SK-N-SH (cell line): ENCODE measurements at regions not wholly inside any gene's neighbourhood (a gene's known extent, or its start where the extent isn't known, plus 50 kb on each side); places are given as distances from the start of the nearest gene placed in this dataset.

ENCODE experiments used
- CTCF ChIA-PET: fragments of 300-600, 350-600 bp; formaldehyde crosslinking; extraction: SDS; loops from one replicate; lab custom pipeline; 2021; lab: Yijun Ruan, JAX
- POLR2A ChIA-PET: fragments of 350-600 bp; sonication (Branson Sonifier 250); formaldehyde crosslinking; extraction: SDS; loops from one replicate; lab custom pipeline; 2020; ENCODE audit warnings: antibody characterized with exemption, inconsistent platforms; lab: Yijun Ruan, JAX
- DNase-seq: peaks from one replicate; pipeline ENCODE4 v3.0.0; 2012
- H2AFZ ChIP-seq: fragments of 200-600 bp; sonication (generic); 2 replicates; pipeline ENCODE4 v1.8.1; 2016; ENCODE audit warnings: antibody characterized with exemption, mild to moderate bottlenecking, low read depth
- H3F3A ChIP-seq: fragments of 200-600 bp; sonication (generic); replicated peaks from 2 replicates; pipeline ENCODE3; 2016; ENCODE audit warnings: antibody characterized with exemption, mild to moderate bottlenecking; ENCODE audit not compliant: insufficient read depth
- H3K27ac ChIP-seq, 2 experiments: fragments of 200-500 bp in 1 of 2; fragments of 200-600 bp in 1 of 2; sonication (Bioruptor generic) in 1 of 2; sonication (generic), shearing (Covaris generic) in 1 of 2; 2 replicates each; pipeline versions ENCODE4 v1.5.1 to v1.6.1; 2014 to 2016; ENCODE audit warnings: low read depth in 2 of 2, inconsistent platforms in 1 of 2, low read length in 1 of 2, mild to moderate bottlenecking in 1 of 2, mixed read lengths in 1 of 2
- H3K27me3 ChIP-seq: fragments of 200-600 bp; sonication (generic), shearing (Covaris generic); 2 replicates; pipeline ENCODE4 v1.6.1; 2016; ENCODE audit warnings: mixed run types; ENCODE audit not compliant: insufficient read depth
- H3K36me3 ChIP-seq, 2 experiments: fragments of 200-500 bp in 1 of 2; fragments of 200-600 bp in 1 of 2; sonication (Bioruptor generic) in 1 of 2; sonication (generic) in 1 of 2; replicated peaks in 1 of 2; 2 replicates each; pipeline versions ENCODE3 to v1.5.1; 2014 to 2016; ENCODE audit warnings: low read length in 1 of 2, mild to moderate bottlenecking in 1 of 2; ENCODE audit not compliant: insufficient read depth in 2 of 2, control insufficient read depth in 1 of 2
- H3K4me1 ChIP-seq, 2 experiments: fragments of 200-500 bp in 1 of 2; fragments of 200-600 bp in 1 of 2; sonication (Bioruptor generic) in 1 of 2; sonication (generic), shearing (Covaris generic) in 1 of 2; 2 replicates each; pipeline versions ENCODE4 v1.5.1 to v1.6.1; 2014 to 2016; ENCODE audit warnings: low read depth in 1 of 2, low read length in 1 of 2, mixed run types in 1 of 2; ENCODE audit not compliant: insufficient read depth in 2 of 2, control insufficient read depth in 1 of 2
- H3K4me2 ChIP-seq: fragments of 200-600 bp; sonication (generic), shearing (Covaris generic); 2 replicates; pipeline ENCODE4 v1.6.1; 2017; ENCODE audit warnings: mixed run types
- H3K4me3 ChIP-seq, 2 experiments: fragments of 200-500 bp in 1 of 2; fragments of 200-600 bp in 1 of 2; sonication (Bioruptor generic) in 1 of 2; sonication (generic), shearing (Covaris generic) in 1 of 2; 2 replicates each; pipeline versions ENCODE4 v1.5.1 to v1.8.1; 2014 to 2016; ENCODE audit warnings: low read depth in 2 of 2, inconsistent platforms in 1 of 2, low read length in 1 of 2, mild to moderate bottlenecking in 1 of 2, mixed read lengths in 1 of 2, moderate library complexity in 1 of 2
- H3K79me2 ChIP-seq: fragments of 200-600 bp; sonication (generic); 2 replicates; pipeline ENCODE4 v1.8.1; 2017; ENCODE audit warnings: mild to moderate bottlenecking; ENCODE audit not compliant: insufficient read depth
- H3K9ac ChIP-seq: fragments of 200-600 bp; sonication (generic); 2 replicates; pipeline ENCODE4 v1.6.1; 2017; ENCODE audit warnings: mixed run types
- H3K9me2 ChIP-seq: fragments of 200-600 bp; sonication (generic); 2 replicates; pipeline ENCODE4 v1.6.1; 2017; ENCODE audit warnings: mixed run types
- H3K9me3 ChIP-seq: fragments of 200-600 bp; sonication (generic); 2 replicates; pipeline ENCODE4 v1.6.1; 2017; ENCODE audit warnings: mixed run types, mild to moderate bottlenecking, moderate library complexity
- H4K20me1 ChIP-seq: fragments of 200-600 bp; sonication (generic); 2 replicates; pipeline ENCODE4 v1.6.1; 2017; ENCODE audit warnings: mild to moderate bottlenecking, mixed run types; ENCODE audit not compliant: insufficient read depth
- CHD2 ChIP-seq: fragments of 150-350 bp; IDR thresholded peaks from 2 replicates; pipeline ENCODE4 v1.6.1; 2018; ENCODE audit warnings: low read length; ENCODE audit not compliant: partially characterized antibody
- CTCF ChIP-seq: fragments of 200-600 bp; sonication (generic); IDR thresholded peaks from 2 replicates; pipeline ENCODE4 v1.6.1; 2017; ENCODE audit warnings: antibody characterized with exemption, mild to moderate bottlenecking, moderate library complexity
- EP300 ChIP-seq, 2 experiments: IDR thresholded peaks; 2 replicates each; pipeline versions ENCODE4 v1.4.0 to v1.6.1; 2012; ENCODE audit warnings: borderline replicate concordance in 1 of 2, low read depth in 1 of 2, low read length in 1 of 2
- FOSL2 ChIP-seq: IDR thresholded peaks from 2 replicates; pipeline ENCODE4 v1.4.0; 2012; ENCODE audit warnings: low read depth, mild to moderate bottlenecking, moderate library complexity, borderline replicate concordance
- FOXJ3 ChIP-seq: sonication (generic); formaldehyde crosslinking; IDR thresholded peaks from 2 replicates; pipeline ENCODE4 v1.5.1; 2020; ENCODE audit warnings: mild to moderate bottlenecking, missing genetic modification reagents
- FOXM1 ChIP-seq: IDR thresholded peaks from 2 replicates; pipeline ENCODE4 v1.4.0; 2012; ENCODE audit warnings: low read depth, mild to moderate bottlenecking
- GABPA ChIP-seq: IDR thresholded peaks from 2 replicates; pipeline ENCODE4 v1.4.0; 2012; ENCODE audit warnings: low read depth, mild to moderate bottlenecking
- IRF3 ChIP-seq: fragments of 150-350 bp; IDR thresholded peaks from 2 replicates; pipeline ENCODE4 v1.6.1; 2016; ENCODE audit warnings: mild to moderate bottlenecking, low read depth, low read length
- MEF2A ChIP-seq: IDR thresholded peaks from 2 replicates; pipeline ENCODE4 v1.4.0; 2012; ENCODE audit warnings: low read depth, borderline replicate concordance
- MXI1 ChIP-seq: IDR thresholded peaks from 2 replicates; pipeline ENCODE4 v1.6.1; 2012; ENCODE audit warnings: mild to moderate bottlenecking, low read depth, low read length, improper control_type of control experiment
- NFIC ChIP-seq: IDR thresholded peaks from 2 replicates; pipeline ENCODE4 v1.4.0; 2012; ENCODE audit warnings: borderline replicate concordance
- POLR2AphosphoS5 ChIP-seq: IDR thresholded peaks from 2 replicates; pipeline ENCODE4 v1.6.1; 2012; ENCODE audit warnings: low read depth, low read length
- RXRA ChIP-seq: IDR thresholded peaks from 2 replicates; pipeline ENCODE4 v1.4.0; 2012; ENCODE audit warnings: low read depth, mild to moderate bottlenecking, borderline replicate concordance
- SMC3 ChIP-seq: IDR thresholded peaks from 2 replicates; pipeline ENCODE4 v1.6.1; 2012; ENCODE audit warnings: low read depth, low read length, improper control_type of control experiment
- TAF1 ChIP-seq: IDR thresholded peaks from 2 replicates; pipeline ENCODE4 v1.6.1; 2012; ENCODE audit warnings: low read depth, mild to moderate bottlenecking, low read length, moderate library complexity, borderline replicate concordance
- TCF12 ChIP-seq: IDR thresholded peaks from 2 replicates; pipeline ENCODE4 v1.4.0; 2012
- YY1 ChIP-seq: IDR thresholded peaks from 2 replicates; pipeline ENCODE4 v1.4.0; 2012; ENCODE audit warnings: low read depth, mild to moderate bottlenecking
- ZBTB33 ChIP-seq: IDR thresholded peaks from 2 replicates; pipeline ENCODE4 v1.4.0; 2012; ENCODE audit warnings: low read depth, borderline replicate concordance
- WGBS: methylation state at CpG from one replicate; pipeline ENCODE4 v1.1.6; 2017; ENCODE audit warnings: low lambda C conversion rate; 5-methylcytosine and 5-hydroxymethylcytosine counted together
- TF ChIP-seq, protein P1 (sequence below): IDR thresholded peaks from 2 replicates; pipeline ENCODE4; 2012
- TF ChIP-seq, protein P2 (sequence below): IDR thresholded peaks from 2 replicates; pipeline ENCODE4 v1.6.1; 2012; ENCODE audit warnings: mild to moderate bottlenecking, low read depth, low read length, moderate library complexity

- Histone ChIP-seq H3K9ac (no peak overlapping the region), H3K4me3 (no peak overlapping the region), H2AFZ (no peak overlapping the region), H3K36me3 (no peaks in the 10 kb centered on the region), H3K9me3 (peaks cover 6% of the 10 kb centered on the region; the same call in 1 of the 2 replicates), H3F3A (no peaks in the 10 kb centered on the region), H4K20me1 (no peaks in the 10 kb centered on the region), H3K4me2 (no peak overlapping the region), H3K79me2 (no peaks in the 10 kb centered on the region), H3K27me3 (no peaks in the 10 kb centered on the region), H3K27ac (no peak overlapping the region), H3K9me2 (no peaks in the 10 kb centered on the region), H3K4me1 (no peaks in the 10 kb centered on the region)
- TF ChIP-seq SMC3: no peak
- TF ChIP-seq TCF12: no peak
- TF ChIP-seq RXRA: no peak
- TF ChIP-seq EP300 (IDR thresholded peaks at IDR 0.05; ENCODE audit: borderline replicate concordance in 1 of 2, low read depth in 1 of 2, low read length in 1 of 2): no peak
- TF ChIP-seq NFIC: no peak
- TF ChIP-seq CHD2: no peak
- no peak for TF ChIP-seq FOXM1
- TF ChIP-seq MXI1: no peak
- TF ChIP-seq IRF3: no peak
- TF ChIP-seq YY1: no peak
- TF ChIP-seq, protein P1, sequence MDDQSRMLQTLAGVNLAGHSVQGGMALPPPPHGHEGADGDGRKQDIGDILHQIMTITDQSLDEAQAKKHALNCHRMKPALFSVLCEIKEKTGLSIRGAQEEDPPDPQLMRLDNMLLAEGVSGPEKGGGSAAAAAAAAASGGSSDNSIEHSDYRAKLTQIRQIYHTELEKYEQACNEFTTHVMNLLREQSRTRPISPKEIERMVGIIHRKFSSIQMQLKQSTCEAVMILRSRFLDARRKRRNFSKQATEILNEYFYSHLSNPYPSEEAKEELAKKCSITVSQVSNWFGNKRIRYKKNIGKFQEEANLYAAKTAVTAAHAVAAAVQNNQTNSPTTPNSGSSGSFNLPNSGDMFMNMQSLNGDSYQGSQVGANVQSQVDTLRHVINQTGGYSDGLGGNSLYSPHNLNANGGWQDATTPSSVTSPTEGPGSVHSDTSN: no peak
- TF ChIP-seq TAF1: no peak
- no peak for TF ChIP-seq GABPA
- no peak for TF ChIP-seq FOXJ3 (CRISPR knock-in tag)
- TF ChIP-seq POLR2AphosphoS5: no peak
- TF ChIP-seq, protein P2, sequence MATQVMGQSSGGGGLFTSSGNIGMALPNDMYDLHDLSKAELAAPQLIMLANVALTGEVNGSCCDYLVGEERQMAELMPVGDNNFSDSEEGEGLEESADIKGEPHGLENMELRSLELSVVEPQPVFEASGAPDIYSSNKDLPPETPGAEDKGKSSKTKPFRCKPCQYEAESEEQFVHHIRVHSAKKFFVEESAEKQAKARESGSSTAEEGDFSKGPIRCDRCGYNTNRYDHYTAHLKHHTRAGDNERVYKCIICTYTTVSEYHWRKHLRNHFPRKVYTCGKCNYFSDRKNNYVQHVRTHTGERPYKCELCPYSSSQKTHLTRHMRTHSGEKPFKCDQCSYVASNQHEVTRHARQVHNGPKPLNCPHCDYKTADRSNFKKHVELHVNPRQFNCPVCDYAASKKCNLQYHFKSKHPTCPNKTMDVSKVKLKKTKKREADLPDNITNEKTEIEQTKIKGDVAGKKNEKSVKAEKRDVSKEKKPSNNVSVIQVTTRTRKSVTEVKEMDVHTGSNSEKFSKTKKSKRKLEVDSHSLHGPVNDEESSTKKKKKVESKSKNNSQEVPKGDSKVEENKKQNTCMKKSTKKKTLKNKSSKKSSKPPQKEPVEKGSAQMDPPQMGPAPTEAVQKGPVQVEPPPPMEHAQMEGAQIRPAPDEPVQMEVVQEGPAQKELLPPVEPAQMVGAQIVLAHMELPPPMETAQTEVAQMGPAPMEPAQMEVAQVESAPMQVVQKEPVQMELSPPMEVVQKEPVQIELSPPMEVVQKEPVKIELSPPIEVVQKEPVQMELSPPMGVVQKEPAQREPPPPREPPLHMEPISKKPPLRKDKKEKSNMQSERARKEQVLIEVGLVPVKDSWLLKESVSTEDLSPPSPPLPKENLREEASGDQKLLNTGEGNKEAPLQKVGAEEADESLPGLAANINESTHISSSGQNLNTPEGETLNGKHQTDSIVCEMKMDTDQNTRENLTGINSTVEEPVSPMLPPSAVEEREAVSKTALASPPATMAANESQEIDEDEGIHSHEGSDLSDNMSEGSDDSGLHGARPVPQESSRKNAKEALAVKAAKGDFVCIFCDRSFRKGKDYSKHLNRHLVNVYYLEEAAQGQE: no peak
- no peak for TF ChIP-seq ZBTB33
- TF ChIP-seq CTCF: no peak
- no peak for TF ChIP-seq FOSL2
- TF ChIP-seq MEF2A: no peak
- 37% methylated on average over 3 of the region's 3 CpGs for WGBS
- CTCF ChIA-PET: no interaction called here
- POLR2A ChIA-PET: no interaction called here
- DNase-seq: no peak
Observed at GRCh38 chr16:7861891-7862582, 529.4 kb downstream of the RBFOX1 start.
